NCI-H524 treated with DMSO at 0.1 percent for 48 hours (cell line): ENCODE measurements at regions not wholly inside any gene's neighbourhood (a gene's known extent, or its start where the extent isn't known, plus 50 kb on each side); places are given as distances from the start of the nearest gene placed in this dataset.
"Not testable (repeated sequence)": the region's sequence is repeated elsewhere in the genome, so short reads cannot be mapped to it uniquely, and the experiment has no call there.

ENCODE experiments used
- DNase-seq: peaks from one replicate; lab custom pipeline; 2025; lab: John Stamatoyannopoulos, UW

GRCh38 chr7:125467996-125468854 lies 538.6 kb upstream of the POT1 start:
- no peak for DNase-seq

- no peak for DNase-seq
Measured at GRCh38 chr7:125465527-125465926, 535.9 kb upstream of the POT1 start.

GRCh38 chr7:125462615-125463014 lies 533.0 kb upstream of the POT1 start:
- no peak for DNase-seq

- DNase-seq: no peak
Measured at GRCh38 chr7:125459038-125459437, 529.4 kb upstream of the POT1 start.

- DNase-seq: no peak
Measured at GRCh38 chr7:125450749-125451148, 521.1 kb upstream of the POT1 start.

- no peak for DNase-seq
Measured at GRCh38 chr7:125445836-125446235, 516.2 kb upstream of the POT1 start.

- no peak for DNase-seq
Measured at GRCh38 chr7:125444864-125445263, 515.2 kb upstream of the POT1 start.

GRCh38 chr7:125436220-125436619 lies 506.6 kb upstream of the POT1 start:
- DNase-seq: no peak

GRCh38 chr7:125431349-125431748 lies 501.7 kb upstream of the POT1 start:
- no peak for DNase-seq

- no peak for DNase-seq
Measured at GRCh38 chr7:125430013-125430412, 500.4 kb upstream of the POT1 start.

GRCh38 chr7:125427676-125428075 lies 498.1 kb upstream of the POT1 start:
- DNase-seq: no peak

GRCh38 chr7:125425506-125425905 lies 495.9 kb upstream of the POT1 start:
- no peak for DNase-seq

GRCh38 chr7:125424721-125425120 lies 495.1 kb upstream of the POT1 start:
- no peak for DNase-seq

- no peak for DNase-seq
Measured at GRCh38 chr7:125423458-125424155, 494.0 kb upstream of the POT1 start.

GRCh38 chr7:125421407-125421806 lies 491.8 kb upstream of the POT1 start:
- not testable (repeated sequence) for DNase-seq

GRCh38 chr7:125412890-125413665 lies 483.5 kb upstream of the POT1 start:
- DNase-seq: no peak

GRCh38 chr7:125409921-125410320 lies 480.3 kb upstream of the POT1 start:
- DNase-seq: no peak

- DNase-seq: no peak
Measured at GRCh38 chr7:125406111-125406510, 476.5 kb upstream of the POT1 start.

- no peak for DNase-seq
Measured at GRCh38 chr7:125399408-125399807, 469.8 kb upstream of the POT1 start.

- no peak for DNase-seq
Measured at GRCh38 chr7:125396466-125397151, 467.0 kb upstream of the POT1 start.

- no peak for DNase-seq
Measured at GRCh38 chr7:125391921-125392320, 462.3 kb upstream of the POT1 start.

GRCh38 chr7:125390981-125391380 lies 461.4 kb upstream of the POT1 start:
- DNase-seq: no peak
